ENCODE measurements at regions not wholly inside any gene's neighbourhood (a gene's known extent, or its start where the extent isn't known, plus 50 kb on each side); places are given as distances from the start of the nearest gene placed in this dataset.

GRCh38 chr4:15130441-15130840 lies 128.2 kb downstream of the CPEB2 start:
- DNase-seq, result no peak

DNA sequence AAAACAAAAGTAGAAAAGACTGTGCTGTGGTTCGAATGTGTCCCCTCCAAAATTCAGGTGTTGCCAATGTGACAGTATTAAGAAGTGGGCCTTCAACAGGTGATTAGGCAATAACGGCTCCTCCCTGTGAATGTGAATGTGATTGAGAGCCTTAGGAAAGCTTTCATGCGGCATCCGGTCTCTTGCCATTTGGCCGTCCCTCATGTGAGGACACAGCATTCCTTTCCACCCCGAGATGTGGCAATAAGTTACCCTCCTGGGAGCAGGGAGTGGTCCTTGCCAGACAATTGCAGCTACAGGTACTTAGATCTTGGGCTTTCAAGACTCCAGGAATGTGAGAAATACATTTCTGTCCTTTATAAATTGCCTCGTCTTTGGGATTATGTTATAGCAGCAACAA lies 129.3 kb downstream of the CPEB2 start:
- no peak for DNase-seq

DNA sequence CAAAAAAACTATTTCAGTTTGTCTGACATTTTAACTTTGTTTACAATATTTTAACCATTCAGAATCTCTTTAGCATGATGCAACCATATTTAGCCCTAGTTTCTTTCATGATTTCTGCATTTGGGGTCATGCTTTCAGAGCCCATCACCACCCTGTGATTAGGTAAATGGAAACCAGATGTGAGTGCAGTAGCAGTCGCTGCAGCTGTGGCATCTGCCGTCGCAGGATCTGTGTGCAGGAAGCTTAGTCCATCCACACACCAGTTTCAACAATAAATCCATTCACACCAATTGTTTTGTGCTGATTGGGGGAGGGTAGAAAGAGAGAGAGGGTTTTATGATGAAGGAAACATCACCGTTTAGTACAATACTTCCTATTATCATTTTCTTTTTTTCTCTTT lies 130.5 kb downstream of the CPEB2 start:
- no peak for DNase-seq

GRCh38 chr4:15139599-15139998 lies 137.3 kb downstream of the CPEB2 start:
- no peak for DNase-seq

GRCh38 chr4:15142201-15142600 lies 139.9 kb downstream of the CPEB2 start:
- no peak for DNase-seq

- no peak for DNase-seq
Measured at GRCh38 chr4:15143551-15143950, 141.3 kb downstream of the CPEB2 start.

DNA sequence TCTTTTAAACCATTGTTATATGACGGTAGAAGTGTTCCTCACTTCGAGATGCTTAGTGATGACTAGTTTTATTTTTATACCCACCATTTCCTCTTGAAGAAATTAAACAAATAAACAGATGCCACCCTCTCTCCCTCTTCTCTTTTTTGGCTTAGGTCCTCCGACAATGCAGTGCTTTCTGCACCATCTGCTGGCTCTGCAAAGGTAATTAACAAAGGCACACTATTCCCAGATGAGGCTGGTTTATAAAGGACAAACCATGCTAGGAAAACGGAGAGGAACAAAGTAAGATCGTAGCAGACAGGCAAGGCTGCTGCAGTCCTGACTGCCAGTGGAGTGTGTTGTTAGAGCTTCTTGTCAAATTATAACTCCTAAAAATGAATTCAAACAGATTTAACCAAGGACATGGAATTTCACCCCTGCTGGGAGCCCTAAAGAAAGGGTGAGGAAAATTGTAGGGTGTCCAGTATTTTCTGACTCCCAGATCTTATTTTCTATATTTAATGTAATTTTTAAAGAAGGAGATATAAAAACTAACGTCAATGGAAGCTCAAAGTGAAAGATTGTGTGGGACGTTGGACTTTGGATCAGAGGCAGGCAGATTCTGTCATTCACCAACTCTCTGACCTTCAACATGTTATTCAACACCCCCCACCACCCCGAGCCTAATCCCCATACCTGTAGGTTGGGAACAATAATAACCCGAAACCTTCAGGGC lies 142.1 kb downstream of the CPEB2 start:
- DNase-seq, result peak; percentile 67

- DNase-seq, result no peak
Measured at GRCh38 chr4:15144967-15145295, 142.7 kb downstream of the CPEB2 start.

- peak; percentile 51 for DNase-seq
Measured at GRCh38 chr4:15145709-15146108, 143.4 kb downstream of the CPEB2 start.

- no peak for DNase-seq
Measured at GRCh38 chr4:15147714-15148113, 145.4 kb downstream of the CPEB2 start.

GRCh38 chr4:15148199-15148598 lies 145.9 kb downstream of the CPEB2 start:
- no peak for DNase-seq

- no peak for DNase-seq
Measured at GRCh38 chr4:15148691-15149090, 146.4 kb downstream of the CPEB2 start.

GRCh38 chr4:15149234-15149838 lies 147.1 kb downstream of the CPEB2 start:
- peak; percentile 65 for DNase-seq

DNA sequence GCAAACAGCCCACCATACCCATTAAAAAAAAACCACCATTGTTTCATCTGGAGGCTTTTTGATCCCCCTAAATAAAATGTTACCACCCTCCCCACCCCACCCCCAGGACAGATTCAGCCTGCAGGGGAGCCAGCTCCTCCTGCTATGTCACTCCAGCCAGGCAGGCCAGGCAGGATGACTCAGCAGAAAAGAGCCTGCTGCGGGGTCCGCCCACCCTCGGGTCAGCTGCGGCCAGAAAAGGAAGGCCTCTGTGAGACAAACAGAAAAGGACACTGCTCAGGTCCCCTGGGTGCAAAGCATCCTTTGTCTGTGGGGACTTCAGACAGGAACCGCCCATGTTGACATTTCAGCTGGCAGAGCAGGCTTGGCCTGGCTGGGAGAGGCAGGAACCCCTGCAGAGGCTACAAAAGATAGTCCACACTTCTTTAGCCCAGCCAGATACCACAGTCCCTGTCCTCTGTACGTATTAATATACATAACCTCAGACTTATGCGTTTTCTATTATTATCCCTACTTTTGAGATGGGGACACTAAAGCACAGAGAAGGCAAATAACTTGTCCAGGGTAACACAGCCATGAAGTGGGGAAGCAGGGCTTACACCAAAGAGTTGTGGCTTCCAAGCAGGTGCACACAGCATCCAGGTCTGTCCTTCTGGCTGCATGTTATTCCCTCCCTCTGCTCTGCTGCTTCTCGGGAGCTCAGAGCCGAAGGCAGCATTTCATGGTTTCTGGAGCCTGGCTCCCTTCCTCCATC lies 147.7 kb downstream of the CPEB2 start:
- peak; percentile 65 for DNase-seq

DNA sequence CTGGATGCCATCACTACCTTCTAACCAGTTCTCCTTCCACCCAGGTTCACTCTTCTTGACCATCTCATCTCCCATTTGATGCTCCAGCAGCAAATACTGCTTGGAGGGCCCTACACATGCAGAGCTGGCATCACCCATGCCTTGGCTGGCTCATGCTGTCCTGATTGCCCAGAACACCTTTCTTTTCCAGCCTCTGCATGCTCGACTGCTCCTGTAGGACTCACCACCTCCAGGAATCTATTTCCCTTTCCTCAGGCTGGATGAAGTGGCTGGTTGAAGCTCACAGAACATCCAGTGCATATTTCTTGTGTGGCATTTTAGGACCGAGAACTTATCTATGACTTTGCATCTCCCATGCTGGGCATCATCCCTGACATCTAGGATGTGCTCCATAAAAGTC lies 148.3 kb downstream of the CPEB2 start:
- DNase-seq, result no peak

DNA sequence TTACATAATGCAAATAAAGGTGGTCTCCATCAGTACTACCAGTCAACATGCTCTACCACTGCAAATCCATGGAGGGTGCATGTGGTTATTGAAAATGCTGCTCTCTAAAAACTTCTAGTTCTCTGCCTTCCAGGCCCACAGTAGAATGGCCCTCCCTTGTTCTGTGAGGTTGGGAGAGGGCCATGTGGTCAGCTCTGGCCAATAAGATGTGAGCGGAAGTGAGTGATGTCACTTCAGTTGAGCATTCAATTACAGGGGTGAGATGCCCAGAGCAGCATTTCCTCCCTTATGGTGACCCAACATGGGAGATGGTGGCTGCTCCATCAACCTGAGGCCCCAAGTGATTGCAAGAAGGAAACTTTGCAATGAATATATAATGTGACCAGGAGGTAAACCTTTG lies 148.8 kb downstream of the CPEB2 start:
- no peak for DNase-seq

DNA sequence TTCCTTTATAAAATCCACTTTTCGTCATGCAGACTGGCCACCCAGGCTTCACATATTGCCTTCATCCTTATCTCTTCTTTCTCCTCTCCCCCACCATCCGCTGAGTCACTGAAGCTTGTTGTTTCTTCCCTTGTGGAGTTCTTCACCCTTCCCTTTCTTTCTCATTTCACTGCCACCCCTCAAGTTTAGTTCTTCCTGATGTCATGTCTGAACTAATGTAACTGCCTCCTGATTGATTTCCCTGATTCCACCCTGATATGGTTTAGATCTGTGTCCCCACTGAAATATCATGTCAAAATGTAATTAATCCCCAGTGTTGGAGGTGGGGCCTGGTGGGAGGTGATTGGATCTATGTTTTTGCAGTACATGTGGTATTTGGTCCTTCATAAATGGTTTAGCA lies 151.4 kb downstream of the CPEB2 start:
- no peak for DNase-seq

DNA sequence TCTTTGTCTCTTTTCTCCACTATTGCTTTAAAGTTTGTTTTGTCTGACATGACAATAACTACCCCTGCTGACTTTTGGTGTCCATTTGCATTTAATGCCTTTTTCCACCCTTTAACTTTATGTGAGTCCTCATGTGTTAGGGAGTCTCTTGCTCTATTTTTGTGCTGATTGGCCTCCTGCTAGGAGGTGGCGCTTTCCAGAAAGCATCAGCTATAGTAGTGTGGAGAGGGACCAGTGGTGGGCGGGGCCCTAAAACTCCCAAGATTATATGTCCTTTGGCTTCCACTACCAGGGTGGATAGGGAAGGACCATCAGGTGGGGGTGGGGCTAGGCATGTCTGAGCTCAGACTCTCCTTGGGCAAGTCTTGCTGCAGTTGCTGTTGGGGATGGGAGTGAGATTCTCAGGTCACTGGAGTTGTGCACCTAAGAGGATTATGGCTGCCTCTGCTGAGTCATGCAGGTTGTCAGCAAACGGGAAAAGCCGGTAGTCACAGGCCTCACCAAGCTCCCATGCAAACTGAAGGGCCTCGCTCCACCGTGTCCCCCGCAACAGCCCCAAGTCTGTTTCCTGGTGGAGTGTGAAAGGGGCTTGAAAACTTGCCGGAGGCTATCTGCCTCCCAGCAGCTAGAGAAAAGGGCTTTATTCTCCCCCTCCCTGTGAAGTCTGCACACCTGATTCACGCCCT lies 156.3 kb downstream of the CPEB2 start:
- DNase-seq, result no peak

DNA sequence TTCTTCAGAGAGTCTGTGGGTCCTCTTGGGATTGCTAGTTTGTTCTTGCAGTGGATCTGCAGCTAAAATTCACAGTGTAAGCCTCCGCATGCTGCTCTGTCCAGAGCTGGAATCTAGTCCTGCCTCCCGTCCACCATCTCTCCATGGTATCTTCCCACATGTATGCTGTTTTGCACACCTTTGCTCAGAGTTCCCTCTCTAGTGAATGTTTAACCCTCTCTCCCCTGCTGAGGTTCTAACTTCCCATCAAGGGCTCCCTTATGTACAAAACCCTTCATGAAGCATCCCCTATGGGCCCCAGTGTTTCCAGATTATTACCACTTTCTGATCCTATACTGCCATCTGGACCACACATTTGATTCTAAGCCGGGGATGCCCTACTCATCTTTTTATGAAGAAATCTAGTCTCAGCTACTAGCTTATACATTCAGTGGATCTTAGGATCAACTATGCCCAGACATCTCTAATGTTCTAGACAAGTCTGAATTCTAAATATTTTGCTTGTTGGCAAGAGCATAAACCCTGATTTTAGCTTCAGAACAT lies 157.3 kb downstream of the CPEB2 start:
- no peak for DNase-seq

GRCh38 chr4:15161439-15161838 lies 159.2 kb downstream of the CPEB2 start:
- no peak for DNase-seq

DNA sequence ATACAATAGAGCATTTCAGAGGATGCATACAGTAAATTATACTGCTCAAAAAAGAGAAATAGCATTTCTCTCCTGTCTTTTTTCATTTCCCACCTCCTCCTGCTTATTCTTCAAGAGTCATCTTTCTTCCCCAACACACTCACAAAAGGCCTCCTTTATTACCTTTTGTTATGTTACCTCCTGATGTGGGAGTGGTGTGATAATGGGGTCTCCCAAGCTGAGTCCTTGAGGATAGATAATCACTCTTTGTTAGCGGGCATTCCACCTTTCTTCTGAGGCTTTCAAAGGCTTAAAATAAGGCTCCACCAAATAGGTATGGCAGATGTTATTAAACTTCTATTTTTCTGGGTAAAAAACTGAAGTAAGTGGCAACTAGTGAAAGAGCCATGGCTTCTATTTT lies 159.8 kb downstream of the CPEB2 start:
- no peak for DNase-seq

DNA sequence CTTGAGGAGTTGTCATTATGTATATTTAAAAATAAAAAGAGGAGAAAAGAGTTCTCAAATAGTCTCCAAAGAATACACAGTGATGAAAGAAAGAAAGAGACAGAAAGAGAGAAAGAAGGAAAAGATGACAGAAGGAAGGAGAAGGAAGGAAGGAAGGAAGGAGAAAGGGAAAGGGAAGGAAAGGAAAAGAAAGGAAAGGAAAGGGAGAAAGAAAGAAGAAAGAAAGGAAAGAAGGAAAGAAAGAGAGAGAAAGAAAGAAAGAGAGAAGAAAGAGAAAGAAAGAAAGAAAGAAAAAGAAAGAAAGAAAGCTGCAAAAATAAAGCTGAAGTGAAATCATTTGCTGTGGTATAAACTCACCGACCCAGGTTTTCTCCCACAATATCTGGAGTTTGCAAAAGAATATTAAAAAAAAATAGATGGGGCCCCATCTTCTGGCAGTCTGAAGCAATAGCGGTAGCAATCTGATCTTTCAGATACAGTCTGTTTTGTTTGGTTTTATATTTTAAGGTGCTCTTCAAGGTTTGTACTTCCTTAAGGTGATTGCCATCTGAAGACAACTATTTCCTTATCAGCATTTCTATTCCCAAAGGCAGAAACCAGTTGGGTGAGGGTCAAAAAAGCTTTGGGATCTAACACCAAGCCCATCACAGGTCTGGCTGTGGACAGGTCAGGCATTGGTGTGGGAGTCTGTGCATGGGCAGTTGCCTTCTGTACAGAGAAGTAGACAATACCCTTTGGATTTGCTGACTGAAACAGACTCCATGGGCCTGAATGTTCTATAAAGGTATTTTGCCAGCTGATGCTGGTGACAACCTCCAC lies 160.4 kb downstream of the CPEB2 start:
- peak; percentile 44 for DNase-seq

DNA sequence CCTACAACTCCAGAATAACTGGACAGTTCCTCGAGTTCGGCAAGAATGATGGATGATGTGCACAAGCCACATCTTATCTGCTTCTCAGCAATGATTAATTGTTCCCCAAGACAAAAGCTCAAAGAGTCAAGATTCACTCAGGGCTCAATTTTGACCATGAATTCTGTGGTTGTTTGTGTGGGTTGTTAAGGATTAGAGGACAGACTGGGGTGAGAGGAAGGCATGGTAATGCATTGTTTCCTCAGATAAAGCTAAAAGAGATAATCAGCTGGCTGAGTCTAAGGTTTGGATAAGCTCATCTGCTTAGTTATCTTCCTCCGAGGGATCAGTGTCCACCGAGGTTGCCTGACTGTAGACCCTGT lies 161.0 kb downstream of the CPEB2 start:
- no peak for DNase-seq
